ENCODE measurements at regions not wholly inside any gene's neighbourhood (a gene's known extent, or its start where the extent isn't known, plus 50 kb on each side); places are given as distances from the start of the nearest gene placed in this dataset.

GRCh38 chr16:51236583-51236982 is 85.5 kb upstream of the SALL1 start:
- WGBS (ENCODE audit: low lambda C conversion rate): 11% methylated on average over 3 of the region's 3 CpGs
- H3K4me1 ChIP-seq (ENCODE audit: insufficient read depth, low read length): peaks cover 42% of the 10 kb centered on the region
- H3K79me2 ChIP-seq (ENCODE audit: insufficient read depth, low read length): no peaks in the 10 kb centered on the region
- BruUV-seq (replicated peaks): no TSS peak
- TF ChIP-seq STAT5B (CRISPR knock-in tag; IDR thresholded peaks at IDR 0.05): no peak
- peak; percentile 86 for TF ChIP-seq ZNF652 (CRISPR knock-in tag; IDR thresholded peaks at IDR 0.05; ENCODE audit: borderline replicate concordance, low read depth)
- H3K27me3 ChIP-seq (ENCODE audit: control insufficient read depth in 1 of 2, insufficient read depth in 2 of 2, low read length in 2 of 2): 0 out of 5 replicates have a peak, but pooled peaks cover 0 to 3% of the 10 kb centered on the region in 2 experiments
- ChIA-PET CTCF (ENCODE audit: low intra/inter-chr PET ratio, low total read pairs) (no interaction called here), POLR2A (interaction anchor here (1.3 to 2.7 kb wide), 5 partner anchors 7 to 93 kb away, joined by 3 to 14 read pairs (median 4); no protein-coding TSS in a partner anchor)
- intact Hi-C loops (cut with micrococcal nuclease; ENCODE audit: unreplicated experiment): loop anchor here (5.0 kb wide), 2 partner anchors 79 to 179 kb away; no protein-coding TSS in a partner anchor
- H3K9me3 ChIP-seq (ENCODE audit: low read length): no peaks in the 10 kb centered on the region
- H3K27ac ChIP-seq (ENCODE audit: extremely low read length, insufficient read depth, low read length): no peak overlapping the region
- no peak overlapping the region; the same call in 1 of the 2 replicates for H3K9ac ChIP-seq (ENCODE audit: insufficient read depth, low read depth, low read length)
- H3K36me3 ChIP-seq (replicated peaks in 1 of 2; ENCODE audit: control insufficient read depth in 1 of 2, insufficient read depth in 2 of 2, low read length in 2 of 2): no peaks in the 10 kb centered on the region
- no peak overlapping the region for H3K4me3 ChIP-seq (replicated peaks in 1 of 3; ENCODE audit: insufficient read depth in 1 of 3, low read depth in 2 of 3, low read length in 3 of 3)
- ATAC-seq (no peak), DNase-seq (ENCODE audit: low spot score) (no peak), FAIRE-seq (no peak)
- H2AFZ ChIP-seq (ENCODE audit: low read length): no peak overlapping the region
- in situ Hi-C loops (cut with HindIII; ENCODE audit: extremely low pct_ligation_motif_present, low pct_unique_long_range_greater_than_20kb): no loop called here
- peak overlapping the region; percentile 26; the same call in 1 of the 2 replicates for H3K4me2 ChIP-seq (ENCODE audit: low read depth, low read length)
- no peaks in the 10 kb centered on the region for H4K20me1 ChIP-seq (ENCODE audit: insufficient read depth, low read length)

DNA sequence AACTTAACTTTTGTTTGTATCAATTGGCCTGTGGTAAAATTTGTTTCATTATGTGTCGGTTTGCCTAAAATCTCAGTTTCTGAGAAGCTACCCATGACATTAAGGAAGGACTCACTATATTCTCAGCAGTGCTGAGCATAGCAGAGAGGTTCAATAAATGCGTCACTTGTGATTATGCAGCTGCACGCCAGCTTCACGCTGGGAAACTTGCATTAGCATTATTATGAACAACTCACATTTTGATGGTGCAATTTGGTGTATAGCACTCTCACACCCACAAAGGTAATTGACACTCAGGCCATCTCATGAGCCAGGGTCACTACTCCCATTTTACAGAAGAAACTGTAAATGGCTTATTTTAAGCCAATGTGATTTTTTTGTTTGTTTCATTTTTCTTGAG is 80.6 kb upstream of the SALL1 start:
- in situ Hi-C loops (cut with HindIII; ENCODE audit: extremely low pct_ligation_motif_present, low pct_unique_long_range_greater_than_20kb): no loop called here
- Histone ChIP-seq H3K4me2 (ENCODE audit: low read depth, low read length) (no peak overlapping the region), H4K20me1 (ENCODE audit: insufficient read depth, low read length) (no peaks in the 10 kb centered on the region), H3K36me3 (replicated peaks in 1 of 2; ENCODE audit: control insufficient read depth in 1 of 2, insufficient read depth in 2 of 2, low read length in 2 of 2) (no peaks in the 10 kb centered on the region), H3K27ac (ENCODE audit: extremely low read length, insufficient read depth, low read length) (no peak overlapping the region), H3K79me2 (ENCODE audit: insufficient read depth, low read length) (no peaks in the 10 kb centered on the region), H3K4me1 (ENCODE audit: insufficient read depth, low read length) (peaks cover 23% of the 10 kb centered on the region), H3K9me3 (ENCODE audit: low read length) (no peaks in the 10 kb centered on the region), H3K9ac (ENCODE audit: insufficient read depth, low read depth, low read length) (no peak overlapping the region), H2AFZ (ENCODE audit: low read length) (no peak overlapping the region), H3K4me3 (replicated peaks in 1 of 3; ENCODE audit: insufficient read depth in 1 of 3, low read depth in 2 of 3, low read length in 3 of 3) (no peak overlapping the region), H3K27me3 (ENCODE audit: control insufficient read depth in 1 of 2, insufficient read depth in 2 of 2, low read length in 2 of 2) (no peaks in the 10 kb centered on the region)
- POLR2A ChIA-PET: no interaction called here
- intact Hi-C loops (cut with micrococcal nuclease; ENCODE audit: unreplicated experiment): no loop called here
- FAIRE-seq: no peak
- no peak for ATAC-seq
- CTCF ChIA-PET (ENCODE audit: low intra/inter-chr PET ratio, low total read pairs): no interaction called here
- no peak for DNase-seq (ENCODE audit: low spot score)
- 81% methylated on average over 4 of the region's 4 CpGs for WGBS (ENCODE audit: low lambda C conversion rate)
- TF ChIP-seq, protein P1, sequence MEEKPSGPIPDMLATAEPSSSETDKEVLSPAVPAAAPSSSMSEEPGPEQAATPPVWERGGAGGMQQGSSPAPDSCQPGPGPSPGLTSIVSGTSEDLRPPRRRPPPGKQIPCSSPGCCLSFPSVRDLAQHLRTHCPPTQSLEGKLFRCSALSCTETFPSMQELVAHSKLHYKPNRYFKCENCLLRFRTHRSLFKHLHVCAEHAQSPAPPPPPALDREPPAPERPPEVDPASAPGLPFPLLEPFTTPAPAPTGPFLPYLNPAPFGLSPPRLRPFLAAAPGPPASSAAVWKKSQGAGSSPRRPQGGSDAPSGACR (CRISPR knock-in tag; IDR thresholded peaks at IDR 0.05): no peak
- no peak for TF ChIP-seq ZNF207 (IDR thresholded peaks at IDR 0.05; ENCODE audit: borderline replicate concordance)
- no peak for TF ChIP-seq SALL1 (CRISPR knock-in tag; IDR thresholded peaks at IDR 0.05)
- TF ChIP-seq ZNF558 (CRISPR knock-in tag; IDR thresholded peaks at IDR 0.05; ENCODE audit: borderline replicate concordance): no peak
- TF ChIP-seq RBFOX2 (IDR thresholded peaks at IDR 0.05; ENCODE audit: low read depth, low read length): no peak
- no TSS peak for BruUV-seq (replicated peaks)
